Fibroblast of lung (primary cell): ENCODE measurements at regions not wholly inside any gene's neighbourhood (a gene's known extent, or its start where the extent isn't known, plus 50 kb on each side); places are given as distances from the start of the nearest gene placed in this dataset.

ENCODE experiments used
- CTCF ChIP-seq, 2 donors: IDR thresholded peaks in 1 of 2; conservative IDR thresholded peaks in 1 of 2; 1 replicate in 1 of 2; 2 replicates in 1 of 2; pipeline ENCODE4 v1.5.1; 2011 to 2012; ENCODE audit warnings: low read length in 2 of 2, control low read depth in 1 of 2, inconsistent platforms in 1 of 2, low read depth in 1 of 2, mild to moderate bottlenecking in 1 of 2
- EZH2 ChIP-seq: IDR thresholded peaks from 2 replicates; pipeline ENCODE4 v1.5.1; 2012; ENCODE audit warnings: low read length, control low read depth, mild to moderate bottlenecking; ENCODE audit errors: missing control alignments

GRCh38 chr9:110101531-110102161, 106.3 kb downstream of the C9orf152 start:
- TF ChIP-seq CTCF (conservative IDR thresholded peaks at IDR 0.05 in 1 of 2, IDR thresholded peaks at IDR 0.05 in 1 of 2; ENCODE audit: low read depth in 1 of 2, low read length in 2 of 2) (no peak), EZH2 (no peak)
